ENCODE measurements at regions not wholly inside any gene's neighbourhood (a gene's known extent, or its start where the extent isn't known, plus 50 kb on each side); places are given as distances from the start of the nearest gene placed in this dataset.

GRCh38 chr10:57661206-57661605 lies 606.5 kb downstream of the IPMK start:
- TF ChIP-seq CTCF (IDR thresholded peaks at IDR 0.05): no peak
- no peak for TF ChIP-seq POLR2A (IDR thresholded peaks at IDR 0.05)
